HL-60 (cell line): ENCODE measurements at regions not wholly inside any gene's neighbourhood (a gene's known extent, or its start where the extent isn't known, plus 50 kb on each side); places are given as distances from the start of the nearest gene placed in this dataset.

Source experiments
- CTCF ChIP-seq: IDR thresholded peaks from one replicate; pipeline ENCODE4 v1.5.1; 2011; ENCODE audit warnings: low read length, control low read depth, inconsistent platforms; ENCODE audit not compliant: insufficient read depth
- GABPA ChIP-seq: IDR thresholded peaks from 2 replicates; pipeline ENCODE4 v1.6.1; 2012; ENCODE audit warnings: low read depth
- POLR2AphosphoS5 ChIP-seq: IDR thresholded peaks from 2 replicates; pipeline ENCODE4 v1.6.1; 2012; ENCODE audit warnings: low read depth
- SPI1 ChIP-seq: IDR thresholded peaks from 2 replicates; pipeline ENCODE4 v1.6.1; 2012; ENCODE audit warnings: low read depth, mild to moderate bottlenecking, borderline replicate concordance
- TF ChIP-seq, protein P1 (sequence below): IDR thresholded peaks from 2 replicates; pipeline ENCODE4 v1.6.1; 2012; ENCODE audit warnings: low read depth; ENCODE audit not compliant: insufficient replicate concordance

DNA sequence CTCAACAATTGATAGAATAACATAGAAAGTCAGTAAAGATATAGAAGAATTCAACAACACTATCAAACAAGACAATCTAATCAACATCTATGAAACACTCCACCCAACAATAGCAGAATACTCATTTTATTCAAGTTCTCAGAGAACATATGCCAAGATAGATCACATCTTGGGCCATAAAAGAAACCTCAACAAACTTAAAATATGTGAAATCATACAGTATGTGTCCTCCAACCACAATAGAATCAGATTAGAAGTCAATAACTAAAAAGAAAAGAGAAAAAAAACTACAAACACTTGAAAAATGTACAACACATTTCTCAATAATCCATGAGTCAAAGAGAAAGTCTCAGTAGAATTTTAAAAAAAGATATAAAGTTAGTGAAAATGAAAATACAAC lies 78.6 kb upstream of the LDB2 start:
- TF ChIP-seq CTCF: no peak
- TF ChIP-seq POLR2AphosphoS5: no peak
- TF ChIP-seq SPI1: no peak
- TF ChIP-seq, protein P1, sequence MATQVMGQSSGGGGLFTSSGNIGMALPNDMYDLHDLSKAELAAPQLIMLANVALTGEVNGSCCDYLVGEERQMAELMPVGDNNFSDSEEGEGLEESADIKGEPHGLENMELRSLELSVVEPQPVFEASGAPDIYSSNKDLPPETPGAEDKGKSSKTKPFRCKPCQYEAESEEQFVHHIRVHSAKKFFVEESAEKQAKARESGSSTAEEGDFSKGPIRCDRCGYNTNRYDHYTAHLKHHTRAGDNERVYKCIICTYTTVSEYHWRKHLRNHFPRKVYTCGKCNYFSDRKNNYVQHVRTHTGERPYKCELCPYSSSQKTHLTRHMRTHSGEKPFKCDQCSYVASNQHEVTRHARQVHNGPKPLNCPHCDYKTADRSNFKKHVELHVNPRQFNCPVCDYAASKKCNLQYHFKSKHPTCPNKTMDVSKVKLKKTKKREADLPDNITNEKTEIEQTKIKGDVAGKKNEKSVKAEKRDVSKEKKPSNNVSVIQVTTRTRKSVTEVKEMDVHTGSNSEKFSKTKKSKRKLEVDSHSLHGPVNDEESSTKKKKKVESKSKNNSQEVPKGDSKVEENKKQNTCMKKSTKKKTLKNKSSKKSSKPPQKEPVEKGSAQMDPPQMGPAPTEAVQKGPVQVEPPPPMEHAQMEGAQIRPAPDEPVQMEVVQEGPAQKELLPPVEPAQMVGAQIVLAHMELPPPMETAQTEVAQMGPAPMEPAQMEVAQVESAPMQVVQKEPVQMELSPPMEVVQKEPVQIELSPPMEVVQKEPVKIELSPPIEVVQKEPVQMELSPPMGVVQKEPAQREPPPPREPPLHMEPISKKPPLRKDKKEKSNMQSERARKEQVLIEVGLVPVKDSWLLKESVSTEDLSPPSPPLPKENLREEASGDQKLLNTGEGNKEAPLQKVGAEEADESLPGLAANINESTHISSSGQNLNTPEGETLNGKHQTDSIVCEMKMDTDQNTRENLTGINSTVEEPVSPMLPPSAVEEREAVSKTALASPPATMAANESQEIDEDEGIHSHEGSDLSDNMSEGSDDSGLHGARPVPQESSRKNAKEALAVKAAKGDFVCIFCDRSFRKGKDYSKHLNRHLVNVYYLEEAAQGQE: no peak
- TF ChIP-seq GABPA: no peak
